ENCODE measurements at regions not wholly inside any gene's neighbourhood (a gene's known extent, or its start where the extent isn't known, plus 50 kb on each side); places are given as distances from the start of the nearest gene placed in this dataset.

DNA sequence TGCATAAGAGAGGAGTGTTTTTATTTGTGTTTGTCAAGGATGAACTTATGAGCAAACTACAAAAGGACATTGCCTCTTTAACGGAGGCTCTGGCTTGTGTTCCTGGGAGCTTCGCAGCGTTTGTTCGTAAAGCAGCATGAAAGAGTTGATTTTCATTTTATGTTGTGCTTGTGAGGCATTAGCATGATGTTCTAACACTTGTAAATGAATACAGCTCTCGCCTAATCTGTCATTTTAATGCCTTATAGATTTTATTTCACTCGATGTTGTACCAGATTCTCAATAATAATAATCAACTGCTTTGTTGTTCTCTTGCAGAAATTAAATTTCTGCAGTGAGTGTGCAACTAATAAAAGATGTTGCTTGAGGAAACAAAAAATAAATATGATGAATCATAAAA is 687.3 kb upstream of the FANCL start:
- Histone ChIP-seq H3K27me3 (ENCODE audit: low read length) (no peaks in the 10 kb centered on the region), H2AFZ (ENCODE audit: low read depth, low read length, severe bottlenecking) (no peak overlapping the region), H3K4me3 (ENCODE audit: insufficient read depth, low read length, poor library complexity, severe bottlenecking) (no peak overlapping the region), H3K9me2 (replicated peaks; ENCODE audit: insufficient read depth, low read length) (no peaks in the 10 kb centered on the region), H3K79me2 (ENCODE audit: insufficient read depth, low read length) (no peaks in the 10 kb centered on the region), H3K4me2 (ENCODE audit: low read depth, low read length, poor library complexity, severe bottlenecking) (no peak overlapping the region), H3K9ac (ENCODE audit: low read length) (no peak overlapping the region), H4K20me1 (ENCODE audit: low read depth, low read length) (no peaks in the 10 kb centered on the region), H3K9me3 (ENCODE audit: insufficient read depth, low read length) (no peaks in the 10 kb centered on the region), H3F3A (ENCODE audit: insufficient read depth) (no peaks in the 10 kb centered on the region), H3K36me3 (ENCODE audit: low read length) (no peaks in the 10 kb centered on the region), H3K27ac (ENCODE audit: low read depth, low read length) (no peak overlapping the region)
- no peak for TF ChIP-seq EZH2phosphoT487 (conservative IDR thresholded peaks at IDR 0.05; ENCODE audit: low read length)

DNA sequence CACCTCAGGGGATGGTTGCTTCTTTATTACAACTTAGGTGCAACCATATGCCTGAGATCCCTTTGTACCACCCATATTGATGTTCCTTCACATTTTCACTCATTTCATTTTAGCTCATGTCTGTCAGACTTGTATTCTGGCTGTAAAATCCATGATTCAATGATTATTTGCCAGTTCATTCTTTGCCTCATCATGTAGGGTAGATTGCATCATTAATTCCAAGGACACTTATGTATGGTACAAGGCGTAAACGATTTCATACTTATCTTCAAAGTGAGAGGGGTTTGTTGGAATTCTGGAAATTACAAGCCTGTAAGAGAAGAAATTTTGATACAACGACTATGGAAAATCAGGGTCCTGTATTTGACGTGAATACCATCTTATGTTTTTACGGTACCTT is 685.0 kb upstream of the FANCL start:
- Histone ChIP-seq H3F3A (ENCODE audit: insufficient read depth) (no peaks in the 10 kb centered on the region), H4K20me1 (ENCODE audit: low read depth, low read length) (no peaks in the 10 kb centered on the region), H3K4me2 (ENCODE audit: low read depth, low read length, poor library complexity, severe bottlenecking) (no peak overlapping the region), H3K9ac (ENCODE audit: low read length) (no peak overlapping the region), H2AFZ (ENCODE audit: low read depth, low read length, severe bottlenecking) (no peak overlapping the region), H3K27ac (ENCODE audit: low read depth, low read length) (no peak overlapping the region), H3K9me2 (replicated peaks; ENCODE audit: insufficient read depth, low read length) (no peaks in the 10 kb centered on the region), H3K9me3 (ENCODE audit: insufficient read depth, low read length) (no peaks in the 10 kb centered on the region), H3K79me2 (ENCODE audit: insufficient read depth, low read length) (no peaks in the 10 kb centered on the region), H3K36me3 (ENCODE audit: low read length) (no peaks in the 10 kb centered on the region), H3K4me3 (ENCODE audit: insufficient read depth, low read length, poor library complexity, severe bottlenecking) (no peak overlapping the region), H3K27me3 (ENCODE audit: low read length) (no peaks in the 10 kb centered on the region)
- no peak for TF ChIP-seq EZH2phosphoT487 (conservative IDR thresholded peaks at IDR 0.05; ENCODE audit: low read length)
- TF ChIP-seq, protein P1, sequence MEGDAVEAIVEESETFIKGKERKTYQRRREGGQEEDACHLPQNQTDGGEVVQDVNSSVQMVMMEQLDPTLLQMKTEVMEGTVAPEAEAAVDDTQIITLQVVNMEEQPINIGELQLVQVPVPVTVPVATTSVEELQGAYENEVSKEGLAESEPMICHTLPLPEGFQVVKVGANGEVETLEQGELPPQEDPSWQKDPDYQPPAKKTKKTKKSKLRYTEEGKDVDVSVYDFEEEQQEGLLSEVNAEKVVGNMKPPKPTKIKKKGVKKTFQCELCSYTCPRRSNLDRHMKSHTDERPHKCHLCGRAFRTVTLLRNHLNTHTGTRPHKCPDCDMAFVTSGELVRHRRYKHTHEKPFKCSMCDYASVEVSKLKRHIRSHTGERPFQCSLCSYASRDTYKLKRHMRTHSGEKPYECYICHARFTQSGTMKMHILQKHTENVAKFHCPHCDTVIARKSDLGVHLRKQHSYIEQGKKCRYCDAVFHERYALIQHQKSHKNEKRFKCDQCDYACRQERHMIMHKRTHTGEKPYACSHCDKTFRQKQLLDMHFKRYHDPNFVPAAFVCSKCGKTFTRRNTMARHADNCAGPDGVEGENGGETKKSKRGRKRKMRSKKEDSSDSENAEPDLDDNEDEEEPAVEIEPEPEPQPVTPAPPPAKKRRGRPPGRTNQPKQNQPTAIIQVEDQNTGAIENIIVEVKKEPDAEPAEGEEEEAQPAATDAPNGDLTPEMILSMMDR (IDR thresholded peaks at IDR 0.05; ENCODE audit: insufficient read depth, low read length, poor library complexity, severe bottlenecking): no peak

DNA sequence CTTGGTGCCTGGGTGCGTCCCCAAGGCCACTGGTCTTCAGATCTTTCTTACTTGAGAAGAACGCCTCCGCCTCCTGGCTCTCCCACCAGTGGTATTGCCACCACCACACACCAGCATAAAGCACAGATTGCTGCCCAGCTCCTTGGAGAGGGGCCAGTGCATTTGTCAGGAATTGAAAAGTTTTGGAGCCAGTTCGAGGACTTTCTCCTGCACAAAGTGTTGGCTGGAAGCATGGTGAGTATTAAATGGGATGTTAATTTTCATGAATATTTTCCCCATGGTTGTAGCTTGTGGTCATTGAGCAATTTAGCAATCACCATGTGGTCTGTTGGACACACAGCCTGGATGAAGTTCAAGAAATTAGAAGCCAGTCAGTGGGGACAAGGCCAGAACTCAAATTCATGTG is 684.6 kb upstream of the FANCL start:
- TF ChIP-seq, protein P1 (IDR thresholded peaks at IDR 0.05; ENCODE audit: insufficient read depth, low read length, poor library complexity, severe bottlenecking): no peak
- TF ChIP-seq EZH2phosphoT487 (conservative IDR thresholded peaks at IDR 0.05; ENCODE audit: low read length): no peak
- no peak overlapping the region for H3K4me3 ChIP-seq (ENCODE audit: insufficient read depth, low read length, poor library complexity, severe bottlenecking)

DNA sequence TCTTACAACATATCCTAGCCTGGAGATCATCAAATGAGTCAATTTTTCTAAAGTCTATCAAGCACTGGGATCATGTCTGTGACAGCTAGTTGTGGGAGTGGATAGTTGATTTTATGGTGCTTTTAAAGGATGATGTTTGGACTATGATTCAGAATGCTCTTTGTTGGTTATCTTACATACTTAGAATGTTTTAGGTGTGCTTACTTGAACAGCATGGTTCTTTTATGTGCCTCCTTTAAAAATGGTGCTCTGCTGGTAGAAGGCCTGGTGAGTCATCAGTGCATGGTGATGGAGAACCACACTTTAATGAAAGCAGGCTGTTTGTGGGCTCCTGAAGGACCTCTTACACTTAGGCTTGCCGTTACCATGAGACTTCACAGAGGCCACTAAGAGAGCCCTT is 682.7 kb upstream of the FANCL start:
- no peaks in the 10 kb centered on the region for H4K20me1 ChIP-seq (ENCODE audit: low read depth, low read length)
- H3F3A ChIP-seq (ENCODE audit: insufficient read depth): no peaks in the 10 kb centered on the region
- H3K4me3 ChIP-seq (ENCODE audit: insufficient read depth, low read length, poor library complexity, severe bottlenecking): no peak overlapping the region
- no peak overlapping the region for H3K4me2 ChIP-seq (ENCODE audit: low read depth, low read length, poor library complexity, severe bottlenecking)
- H3K27ac ChIP-seq (ENCODE audit: low read depth, low read length): no peak overlapping the region
- H3K9ac ChIP-seq (ENCODE audit: low read length): no peak overlapping the region
- no peaks in the 10 kb centered on the region for H3K9me2 ChIP-seq (replicated peaks; ENCODE audit: insufficient read depth, low read length)
- no peak for TF ChIP-seq EZH2phosphoT487 (conservative IDR thresholded peaks at IDR 0.05; ENCODE audit: low read length)
- TF ChIP-seq, protein P1 (IDR thresholded peaks at IDR 0.05; ENCODE audit: insufficient read depth, low read length, poor library complexity, severe bottlenecking): no peak
- H2AFZ ChIP-seq (ENCODE audit: low read depth, low read length, severe bottlenecking): no peak overlapping the region
- H3K36me3 ChIP-seq (ENCODE audit: low read length): no peaks in the 10 kb centered on the region
- H3K27me3 ChIP-seq (ENCODE audit: low read length): no peaks in the 10 kb centered on the region
- H3K9me3 ChIP-seq (ENCODE audit: insufficient read depth, low read length): no peaks in the 10 kb centered on the region
- no peaks in the 10 kb centered on the region for H3K79me2 ChIP-seq (ENCODE audit: insufficient read depth, low read length)

More for the DNA sequence above, 684.6 kb upstream of the FANCL start:
- no peak overlapping the region for H3K27ac ChIP-seq (ENCODE audit: low read depth, low read length)
- no peaks in the 10 kb centered on the region for H3K9me2 ChIP-seq (replicated peaks; ENCODE audit: insufficient read depth, low read length)
- no peak overlapping the region for H3K9ac ChIP-seq (ENCODE audit: low read length)
- no peaks in the 10 kb centered on the region for H3K27me3 ChIP-seq (ENCODE audit: low read length)
- H3F3A ChIP-seq (ENCODE audit: insufficient read depth): no peaks in the 10 kb centered on the region
- no peaks in the 10 kb centered on the region for H3K9me3 ChIP-seq (ENCODE audit: insufficient read depth, low read length)
- H3K4me2 ChIP-seq (ENCODE audit: low read depth, low read length, poor library complexity, severe bottlenecking): no peak overlapping the region
- no peak overlapping the region for H2AFZ ChIP-seq (ENCODE audit: low read depth, low read length, severe bottlenecking)
- H3K79me2 ChIP-seq (ENCODE audit: insufficient read depth, low read length): no peaks in the 10 kb centered on the region
- no peaks in the 10 kb centered on the region for H4K20me1 ChIP-seq (ENCODE audit: low read depth, low read length)
- no peaks in the 10 kb centered on the region for H3K36me3 ChIP-seq (ENCODE audit: low read length)
